K562 (cell line): ENCODE measurements at regions not wholly inside any gene's neighbourhood (a gene's known extent, or its start where the extent isn't known, plus 50 kb on each side); places are given as distances from the start of the nearest gene placed in this dataset.

Experiments used
- ATAC-seq: fragments of 200-7000 bp; cut with Tn5 transposase; 3 replicates; pipeline ENCODE4 v1.9.1; 2020; ENCODE audit warnings: moderate library complexity
- BruUV-seq: library from RNA; stranded (reverse); fragments of 400-500 nt; replicated peaks from 2 replicates; lab custom pipeline; 2021; lab: Mats Ljungman, UMichigan
- CTCF ChIA-PET: fragments of 300-600 bp; formaldehyde crosslinking; extraction: SDS; loops from one replicate; lab custom pipeline; 2021; ENCODE audit warnings: low intra/inter-chr PET ratio; lab: Yijun Ruan, JAX
- POLR2A ChIA-PET: fragments of 300-600, 350-650 bp; sonication (Branson Sonifier 250); formaldehyde crosslinking; extraction: SDS; loops from one replicate; lab custom pipeline; 2021; ENCODE audit warnings: antibody characterized with exemption, inconsistent platforms; lab: Yijun Ruan, JAX
- DNase-seq, 4 experiments: peaks; one replicate each; pipeline versions ENCODE4 v3.0.0 to v3.0.0-alpha.2; 2011 to 2018; ENCODE audit warnings: low spot score in 3 of 4, mixed read lengths in 3 of 4; ENCODE audit errors: extremely low read depth in 1 of 4
- FAIRE-seq: peaks from 2 replicates; lab custom pipeline; 2011; peaks lifted over from hg19 to GRCh38; lab: Jason Lieb, UNC
- H2AFZ ChIP-seq: 2 replicates; pipeline ENCODE4 v1.6.0; 2011; ENCODE audit warnings: low read depth, low read length, control low read depth, inconsistent platforms
- H3K27ac ChIP-seq: fragments of 200-600 bp; 3 replicates; pipeline ENCODE4 v1.8.0; 2011; ENCODE audit warnings: low read depth, mild to moderate bottlenecking, control low read depth, inconsistent platforms, low read length, moderate library complexity, mixed read lengths; ENCODE audit errors: extremely low read depth
- H3K27me3 ChIP-seq, 2 experiments: fragments of 300-600 bp in 1 of 2; 2 replicates in 1 of 2; 3 replicates in 1 of 2; pipeline versions ENCODE4 v1.6.0 to v1.8.0; 2011; ENCODE audit warnings: inconsistent platforms in 2 of 2, low read length in 2 of 2, mild to moderate bottlenecking in 1 of 2, mixed read lengths in 1 of 2, moderate library complexity in 1 of 2; ENCODE audit not compliant: control insufficient read depth in 2 of 2, insufficient read depth in 2 of 2
- H3K36me3 ChIP-seq: fragments of 300-600 bp; 3 replicates; pipeline ENCODE4 v1.8.0; 2011; ENCODE audit warnings: mild to moderate bottlenecking, low read length, inconsistent platforms; ENCODE audit not compliant: control insufficient read depth, insufficient read depth
- H3K4me1 ChIP-seq, 2 experiments: fragments of 200-600 bp in 1 of 2; replicated peaks in 1 of 2; 2 replicates in 1 of 2; 3 replicates in 1 of 2; pipeline versions ENCODE4 v1.5.1 to v1.8.0; 2011; ENCODE audit warnings: inconsistent platforms in 2 of 2, low read length in 2 of 2, mild to moderate bottlenecking in 1 of 2, mixed read lengths in 1 of 2, moderate library complexity in 1 of 2; ENCODE audit not compliant: control insufficient read depth in 2 of 2, insufficient read depth in 2 of 2
- H3K4me2 ChIP-seq: 2 replicates; pipeline ENCODE4 v1.6.1; 2011; ENCODE audit warnings: low read length, control low read depth, inconsistent platforms, mixed read lengths; ENCODE audit not compliant: insufficient read depth
- H3K4me3 ChIP-seq: fragments of 200-600 bp; sonication (generic), shearing (Covaris generic); 2 replicates; pipeline ENCODE4 v1.5.1; 2016; ENCODE audit warnings: control low read depth, inconsistent platforms
- H3K79me2 ChIP-seq: fragments of 200-600 bp; 3 replicates; pipeline ENCODE4 v1.8.0; 2011; ENCODE audit warnings: low read length, inconsistent platforms; ENCODE audit not compliant: control insufficient read depth, insufficient read depth
- H3K9ac ChIP-seq, 2 experiments: 2 replicates each; pipeline versions ENCODE4 v1.6.0 to v1.6.1; 2011; ENCODE audit warnings: low read depth in 2 of 2, low read length in 2 of 2, control low read depth in 1 of 2, inconsistent platforms in 1 of 2, mild to moderate bottlenecking in 1 of 2, mixed read lengths in 1 of 2; ENCODE audit not compliant: insufficient read depth in 1 of 2
- H3K9me1 ChIP-seq: one replicate; pipeline ENCODE4 v1.6.0; 2011; ENCODE audit warnings: inconsistent platforms, mild to moderate bottlenecking, low read length, moderate library complexity; ENCODE audit not compliant: control insufficient read depth, insufficient read depth
- H3K9me3 ChIP-seq: replicated peaks from 2 replicates; pipeline ENCODE4 v1.5.1; 2011; ENCODE audit warnings: low read depth, low read length, inconsistent platforms; ENCODE audit not compliant: control insufficient read depth, insufficient read depth
- H4K20me1 ChIP-seq: replicated peaks from 2 replicates; pipeline ENCODE4 v1.6.1; 2011; ENCODE audit warnings: low read length, inconsistent platforms, mixed read lengths; ENCODE audit not compliant: control insufficient read depth, insufficient read depth
- CBX8 ChIP-seq: fragments of 200-600 bp; sonication (generic); IDR thresholded peaks from 2 replicates; pipeline ENCODE4 v1.6.1; 2012; ENCODE audit warnings: borderline replicate concordance, mixed run types, low read depth, mild to moderate bottlenecking, moderate library complexity, mixed read lengths, low read length, control low read depth, inconsistent platforms; ENCODE audit not compliant: poor library complexity, severe bottlenecking; ENCODE audit errors: extremely low read depth
- ESRRA ChIP-seq: fragments of 450-650 bp; IDR thresholded peaks from 2 replicates; pipeline ENCODE4 v1.6.1; 2014; ENCODE audit warnings: low read depth, mild to moderate bottlenecking, moderate library complexity, borderline replicate concordance
- JUN ChIP-seq, 2 experiments: sonication (generic) in 1 of 2; formaldehyde crosslinking in 1 of 2; IDR thresholded peaks; 2 replicates each; pipeline versions ENCODE4 v1.6.1 to v1.8.0; 2012 to 2022; ENCODE audit warnings: borderline replicate concordance in 2 of 2, mild to moderate bottlenecking in 2 of 2, improper control_type of control experiment in 1 of 2, low read depth in 1 of 2, low read length in 1 of 2, missing genetic modification reagents in 1 of 2
- MED1 ChIP-seq: sonication (generic); formaldehyde crosslinking; IDR thresholded peaks from 2 replicates; pipeline ENCODE4 v1.8.1; 2023; ENCODE audit warnings: missing genetic modification reagents, borderline replicate concordance
- PPARD ChIP-seq: fragments of 250-450 bp; sonication (Bioruptor Pico); IDR thresholded peaks from 2 replicates; pipeline ENCODE4 v1.8.0; 2022; ENCODE audit warnings: inconsistent platforms, mild to moderate bottlenecking, moderate library complexity
- SMARCA4 ChIP-seq: fragments of 450-650 bp; IDR thresholded peaks from 2 replicates; pipeline ENCODE4 v1.6.1; 2016
- ZNF263 ChIP-seq: sonication (generic); formaldehyde crosslinking; IDR thresholded peaks from 2 replicates; pipeline ENCODE4 v1.8.0; 2022; ENCODE audit warnings: mild to moderate bottlenecking, missing genetic modification reagents, borderline replicate concordance
- ZNF384 ChIP-seq: IDR thresholded peaks from 2 replicates; pipeline ENCODE4 v1.6.1; 2012; ENCODE audit warnings: low read depth, low read length, improper control_type of control experiment
- ZNF589 ChIP-seq: fragments of 200-800 bp; sonication (Bioruptor generic); IDR thresholded peaks from 2 replicates; pipeline ENCODE4 v1.6.1; 2016; ENCODE audit warnings: low read depth, missing genetic modification characterization, missing compliant biosample characterization
- ZNF644 ChIP-seq: fragments of 200-800 bp; sonication (Bioruptor generic); IDR thresholded peaks from 2 replicates; pipeline ENCODE4 v1.6.1; 2016; ENCODE audit warnings: low read depth, missing genetic modification characterization, missing compliant biosample characterization
- WGBS: fragments of 100-300 bp; shearing (Covaris generic); methylation state at CpG from one replicate; pipeline ENCODE4 v1.1.6; 2016; ENCODE audit warnings: low coverage, mixed read lengths; ENCODE audit not compliant: insufficient coverage; ENCODE audit errors: missing lambda C conversion rate; 5-methylcytosine and 5-hydroxymethylcytosine counted together
- in situ Hi-C: fragments of 300-500 bp; cut with MboI; formaldehyde crosslinking; loops from 4 replicates; pipeline ENCODE4 v1.15.0; 2018; ENCODE audit warnings: inconsistent platforms, mixed read lengths
- intact Hi-C: fragments of 100-400 bp; cut with micrococcal nuclease; formaldehyde crosslinking; loops from 2 replicates; pipeline ENCODE4 v1.14.2; 2022
- TF ChIP-seq, protein P1 (sequence below): fragments of 450-650 bp; formaldehyde crosslinking; IDR thresholded peaks from 2 replicates; pipeline ENCODE4 v1.4.0; 2020; ENCODE audit warnings: mild to moderate bottlenecking, moderate library complexity

DNA sequence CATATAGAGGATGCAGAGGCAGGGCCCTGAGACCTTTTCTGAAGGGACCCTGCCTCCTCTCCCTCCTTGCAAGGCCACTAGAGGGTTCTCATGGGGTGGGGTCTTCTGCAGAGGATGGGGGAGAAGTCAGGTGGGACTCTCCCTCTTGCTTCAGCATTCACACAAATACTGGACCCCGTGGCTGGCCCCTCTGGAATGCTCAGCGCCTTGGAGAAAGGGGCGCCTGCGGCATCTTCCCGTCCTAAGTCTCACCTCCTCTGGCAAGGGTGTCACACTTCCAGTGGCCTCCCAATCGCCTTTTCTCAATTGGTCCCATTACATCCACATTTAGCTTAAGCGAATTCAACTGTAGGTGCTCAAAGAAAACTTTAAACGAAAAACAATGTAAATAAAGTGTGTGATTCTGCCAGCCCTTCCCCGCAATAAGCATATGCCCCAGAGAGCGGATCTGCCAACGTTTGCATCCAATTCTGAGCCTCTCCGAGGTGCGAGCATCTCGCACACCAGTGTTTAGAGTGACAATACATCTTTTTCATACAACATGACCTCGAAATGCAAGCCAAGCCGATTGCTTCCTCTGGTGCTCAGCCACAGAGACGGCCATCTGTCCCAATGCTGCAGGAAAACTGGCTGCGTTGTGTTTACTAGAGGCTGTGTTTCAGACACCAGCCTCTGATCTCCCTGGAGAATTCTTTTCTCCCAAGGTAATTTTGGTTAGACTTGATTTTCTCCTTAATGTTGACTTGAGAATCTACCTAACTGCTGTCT is 69.1 kb upstream of the WASF3 start:
- Histone ChIP-seq H3K9ac (no peak overlapping the region), H3K9me3 (no peaks in the 10 kb centered on the region), H3K27ac (no peak overlapping the region), H2AFZ (no peak overlapping the region), H3K4me1 (no peaks in the 10 kb centered on the region; a peak in 1 of 5 replicates), H4K20me1 (no peaks in the 10 kb centered on the region), H3K79me2 (no peaks in the 10 kb centered on the region), H3K9me1 (no peaks in the 10 kb centered on the region), H3K36me3 (no peaks in the 10 kb centered on the region), H3K27me3 (peaks cover 2 to 21% of the 10 kb centered on the region in 2 experiments; a peak in 4 of 5 replicates), H3K4me2 (no peak overlapping the region), H3K4me3 (no peak overlapping the region)
- no TSS peak for BruUV-seq
- intact Hi-C loops, result loop anchor here (10.0 kb wide), 1 partner anchor 436 kb away; no protein-coding TSS in a partner anchor
- POLR2A ChIA-PET, result no interaction called here
- ATAC-seq (no peak), FAIRE-seq (no peak), DNase-seq (no peak)
- in situ Hi-C loops, result loop anchor here (5.0 kb wide), 1 partner anchor 306 kb away; no protein-coding TSS in a partner anchor
- WGBS, result 6% methylated on average over 15 of the region's 18 CpGs
- CTCF ChIA-PET, result no interaction called here
- no peak for TF ChIP-seq ZNF589 (CRISPR knock-in tag)
- no peak for TF ChIP-seq ESRRA
- TF ChIP-seq JUN (IDR thresholded peaks at IDR 0.05; ENCODE audit: borderline replicate concordance, low read depth, low read length), result no peak
- no peak for TF ChIP-seq JUN (CRISPR knock-in tag; IDR thresholded peaks at IDR 0.05; ENCODE audit: borderline replicate concordance)
- TF ChIP-seq MED1 (CRISPR knock-in tag), result no peak
- no peak for TF ChIP-seq ZNF263 (CRISPR knock-in tag)
- TF ChIP-seq ZNF384, result no peak
- no peak for TF ChIP-seq PPARD (CRISPR knock-in tag)
- no peak for TF ChIP-seq CBX8
- TF ChIP-seq ZNF644 (tag), result no peak
- TF ChIP-seq SMARCA4, result no peak
- TF ChIP-seq, protein P1, sequence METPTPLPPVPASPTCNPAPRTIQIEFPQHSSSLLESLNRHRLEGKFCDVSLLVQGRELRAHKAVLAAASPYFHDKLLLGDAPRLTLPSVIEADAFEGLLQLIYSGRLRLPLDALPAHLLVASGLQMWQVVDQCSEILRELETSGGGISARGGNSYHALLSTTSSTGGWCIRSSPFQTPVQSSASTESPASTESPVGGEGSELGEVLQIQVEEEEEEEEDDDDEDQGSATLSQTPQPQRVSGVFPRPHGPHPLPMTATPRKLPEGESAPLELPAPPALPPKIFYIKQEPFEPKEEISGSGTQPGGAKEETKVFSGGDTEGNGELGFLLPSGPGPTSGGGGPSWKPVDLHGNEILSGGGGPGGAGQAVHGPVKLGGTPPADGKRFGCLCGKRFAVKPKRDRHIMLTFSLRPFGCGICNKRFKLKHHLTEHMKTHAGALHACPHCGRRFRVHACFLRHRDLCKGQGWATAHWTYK (CRISPR knock-in tag), result no peak
